K562 (cell line): ENCODE measurements at regions not wholly inside any gene's neighbourhood (a gene's known extent, or its start where the extent isn't known, plus 50 kb on each side); places are given as distances from the start of the nearest gene placed in this dataset.

ENCODE experiments used
- GTF2F1 ChIP-seq: IDR thresholded peaks from 2 replicates; pipeline ENCODE4 v1.6.1; 2011; ENCODE audit warnings: low read depth, low read length, improper control_type of control experiment
- MXD1 ChIP-seq: fragments of 250-450 bp; sonication (Bioruptor Pico); IDR thresholded peaks from 2 replicates; pipeline ENCODE4 v1.8.0; 2021; ENCODE audit warnings: borderline replicate concordance, mild to moderate bottlenecking, moderate library complexity; ENCODE audit not compliant: poor library complexity, severe bottlenecking
- NRF1 ChIP-seq, 2 experiments: fragments of 450-650 bp; IDR thresholded peaks in 1 of 2; conservative IDR thresholded peaks in 1 of 2; 2 replicates each; pipeline ENCODE4 v1.6.1; 2014; ENCODE audit warnings: mild to moderate bottlenecking in 2 of 2
- POLR2G ChIP-seq: fragments of 200-400 bp; formaldehyde crosslinking; IDR thresholded peaks from 2 replicates; pipeline ENCODE4 v1.6.1; 2017; ENCODE audit warnings: low read depth, mild to moderate bottlenecking, antibody characterized with exemption, low read length, moderate library complexity
- SIX5 ChIP-seq, 2 experiments: IDR thresholded peaks; 2 replicates each; pipeline ENCODE4 v1.6.1; 2011; ENCODE audit warnings: low read length in 2 of 2, borderline replicate concordance in 1 of 2, low read depth in 1 of 2, mild to moderate bottlenecking in 1 of 2, moderate library complexity in 1 of 2; ENCODE audit not compliant: insufficient read depth in 1 of 2
- TARDBP ChIP-seq: fragments of 450-650 bp; IDR thresholded peaks from 2 replicates; pipeline ENCODE4 v1.6.1; 2016
- YY1 ChIP-seq, 3 experiments: IDR thresholded peaks; 2 replicates each; pipeline ENCODE4 v1.6.1; 2011; ENCODE audit warnings: low read length in 2 of 3, mild to moderate bottlenecking in 2 of 3, moderate library complexity in 2 of 3, borderline replicate concordance in 1 of 3, control low read depth in 1 of 3, low read depth in 1 of 3; ENCODE audit not compliant: insufficient read depth in 3 of 3, insufficient replicate concordance in 2 of 3, control insufficient read depth in 1 of 3, insufficient read length in 1 of 3; ENCODE audit errors: extremely low read depth in 1 of 3
- ZNF24 ChIP-seq: fragments of 450-650 bp; IDR thresholded peaks from 2 replicates; pipeline ENCODE4 v1.6.1; 2016

- TF ChIP-seq MXD1 (CRISPR knock-in tag) (no peak), GTF2F1 (no peak), TARDBP (no peak), YY1 (IDR thresholded peaks at IDR 0.05; ENCODE audit: borderline replicate concordance in 1 of 3, control insufficient read depth in 1 of 3, extremely low read depth in 1 of 3, insufficient read depth in 3 of 3, insufficient read length in 1 of 3, insufficient replicate concordance in 2 of 3, low read depth in 1 of 3, low read length in 2 of 3) (no peak), SIX5 (IDR thresholded peaks at IDR 0.05; ENCODE audit: borderline replicate concordance in 1 of 2, insufficient read depth in 1 of 2, low read depth in 1 of 2, low read length in 2 of 2) (no peak), ZNF24 (no peak), POLR2G (no peak), NRF1 (conservative IDR thresholded peaks at IDR 0.05 in 1 of 2, IDR thresholded peaks at IDR 0.05 in 1 of 2) (no peak)
Observed at GRCh38 chr6:50610562-50610961, 102.8 kb upstream of the TFAP2D start.
